Omental fat pad (tissue), 3 donors: ENCODE measurements at regions not wholly inside any gene's neighbourhood (a gene's known extent, or its start where the extent isn't known, plus 50 kb on each side); places are given as distances from the start of the nearest gene placed in this dataset.

ENCODE experiments used
- ATAC-seq: fragments of 150-250 bp; one replicate; pipeline ENCODE4 v1.9.1; 2016; ENCODE audit warnings: mild to moderate bottlenecking, moderate library complexity; ENCODE audit not compliant: low FRiP score
- DNase-seq: peaks from one replicate; pipeline ENCODE4 v3.0.0-alpha.2; 2019; ENCODE audit warnings: low spot score
- TF ChIP-seq, protein P1 (sequence below), 3 donors: fragments of 450-650 bp; IDR thresholded peaks; one replicate each; pipeline ENCODE4 v1.5.1; 2016 to 2017; ENCODE audit warnings: antibody characterized with exemption in 3 of 3, mild to moderate bottlenecking in 3 of 3, moderate library complexity in 2 of 3

DNA sequence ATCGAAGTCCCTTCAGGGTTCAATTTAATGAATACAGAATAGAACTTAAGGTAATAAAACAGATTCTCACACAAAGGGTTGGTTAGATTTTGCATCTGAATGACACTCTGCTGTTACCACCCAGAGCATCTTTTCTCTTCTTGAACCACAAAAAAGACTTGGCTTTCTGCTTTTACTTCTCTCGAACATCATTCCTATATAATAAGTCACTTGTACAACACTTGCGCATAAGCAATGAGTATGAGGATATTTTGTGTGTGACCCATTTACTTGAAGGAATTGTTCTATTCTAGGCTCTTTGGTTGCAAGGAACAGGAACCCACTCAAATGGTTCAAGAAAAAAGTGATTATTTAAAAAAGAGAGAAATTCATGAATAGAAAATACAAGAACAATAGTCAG is 126.2 kb downstream of the NUP35 start:
- TF ChIP-seq, protein P1, sequence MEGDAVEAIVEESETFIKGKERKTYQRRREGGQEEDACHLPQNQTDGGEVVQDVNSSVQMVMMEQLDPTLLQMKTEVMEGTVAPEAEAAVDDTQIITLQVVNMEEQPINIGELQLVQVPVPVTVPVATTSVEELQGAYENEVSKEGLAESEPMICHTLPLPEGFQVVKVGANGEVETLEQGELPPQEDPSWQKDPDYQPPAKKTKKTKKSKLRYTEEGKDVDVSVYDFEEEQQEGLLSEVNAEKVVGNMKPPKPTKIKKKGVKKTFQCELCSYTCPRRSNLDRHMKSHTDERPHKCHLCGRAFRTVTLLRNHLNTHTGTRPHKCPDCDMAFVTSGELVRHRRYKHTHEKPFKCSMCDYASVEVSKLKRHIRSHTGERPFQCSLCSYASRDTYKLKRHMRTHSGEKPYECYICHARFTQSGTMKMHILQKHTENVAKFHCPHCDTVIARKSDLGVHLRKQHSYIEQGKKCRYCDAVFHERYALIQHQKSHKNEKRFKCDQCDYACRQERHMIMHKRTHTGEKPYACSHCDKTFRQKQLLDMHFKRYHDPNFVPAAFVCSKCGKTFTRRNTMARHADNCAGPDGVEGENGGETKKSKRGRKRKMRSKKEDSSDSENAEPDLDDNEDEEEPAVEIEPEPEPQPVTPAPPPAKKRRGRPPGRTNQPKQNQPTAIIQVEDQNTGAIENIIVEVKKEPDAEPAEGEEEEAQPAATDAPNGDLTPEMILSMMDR (IDR thresholded peaks at IDR 0.05), result no peak
- ATAC-seq, result no peak
- no peak for DNase-seq

DNA sequence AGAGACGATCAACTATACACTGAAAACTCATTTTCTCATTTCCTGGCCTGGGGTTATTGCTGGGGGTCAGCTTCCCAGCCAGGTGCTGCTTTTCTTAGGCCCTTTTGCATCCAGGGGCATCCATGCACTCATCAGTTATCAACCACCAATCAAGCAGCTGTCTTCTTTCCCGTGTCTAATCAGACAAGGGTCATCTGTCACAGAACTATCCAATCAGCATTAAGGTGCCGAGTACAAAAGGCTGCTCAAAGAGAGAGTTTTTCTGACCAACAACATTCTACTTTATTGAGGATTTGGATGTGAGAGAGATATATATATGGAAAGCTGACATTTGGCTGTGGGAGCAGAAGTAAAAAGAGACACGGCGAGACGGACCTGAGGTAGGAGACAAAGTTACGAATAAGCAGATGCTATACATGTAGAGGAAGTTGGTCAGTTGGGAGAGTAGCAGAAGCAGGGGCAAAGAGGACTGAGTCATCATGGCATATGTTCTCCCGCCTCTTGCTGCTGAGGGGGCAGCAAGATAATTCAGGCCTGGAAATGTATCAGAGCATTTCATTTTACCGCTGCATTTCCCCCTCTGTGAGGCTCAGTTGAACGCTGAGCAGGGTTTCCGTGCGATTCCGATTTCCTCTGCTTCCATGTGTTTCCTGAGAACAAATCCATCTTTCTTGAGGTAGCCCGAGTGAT is 129.3 kb downstream of the NUP35 start:
- TF ChIP-seq, protein P1 (IDR thresholded peaks at IDR 0.05), result no peak
- ATAC-seq (no peak), DNase-seq (no peak)

DNA sequence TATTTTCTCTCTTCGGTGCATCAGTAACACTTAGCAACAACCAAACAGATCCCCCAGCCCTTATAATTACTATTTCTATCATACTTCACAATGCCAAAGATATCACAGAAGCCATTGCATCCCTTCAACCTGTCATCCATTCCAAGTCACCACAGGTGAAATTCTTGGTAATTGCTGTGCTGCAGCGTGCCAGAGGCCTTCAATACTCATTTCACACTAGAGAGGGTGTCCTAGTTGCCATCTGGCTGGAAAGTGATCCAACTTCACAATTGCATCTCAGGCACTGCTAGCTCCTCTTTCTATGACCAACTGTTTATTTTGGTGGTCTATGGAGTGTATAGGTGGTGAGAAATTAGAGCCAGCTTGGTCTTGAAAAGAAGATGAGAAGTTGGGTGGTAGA is 131.2 kb downstream of the NUP35 start:
- DNase-seq (no peak), ATAC-seq (no peak)
- TF ChIP-seq, protein P1 (IDR thresholded peaks at IDR 0.05), result no peak

DNA sequence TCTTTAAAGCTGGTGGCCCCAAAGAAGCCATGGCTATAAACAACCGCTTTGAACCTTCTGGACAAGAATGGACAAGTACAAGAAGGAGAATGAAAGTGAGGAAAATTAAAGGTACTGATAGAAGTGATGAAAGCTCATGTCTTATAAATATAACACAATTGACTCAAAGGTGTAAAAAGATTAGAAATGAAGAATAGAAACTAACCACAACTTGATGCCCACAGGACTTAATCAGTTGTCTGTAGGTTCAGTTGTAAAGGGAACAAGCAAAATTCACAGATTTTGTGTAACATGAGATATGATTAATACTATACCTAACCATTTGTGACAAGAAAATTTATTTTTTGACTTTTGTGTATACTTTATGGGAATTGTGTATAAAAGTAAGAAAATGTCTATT is 135.7 kb downstream of the NUP35 start:
- TF ChIP-seq, protein P1 (IDR thresholded peaks at IDR 0.05), result no peak
- ATAC-seq, result no peak
- DNase-seq, result no peak

DNA sequence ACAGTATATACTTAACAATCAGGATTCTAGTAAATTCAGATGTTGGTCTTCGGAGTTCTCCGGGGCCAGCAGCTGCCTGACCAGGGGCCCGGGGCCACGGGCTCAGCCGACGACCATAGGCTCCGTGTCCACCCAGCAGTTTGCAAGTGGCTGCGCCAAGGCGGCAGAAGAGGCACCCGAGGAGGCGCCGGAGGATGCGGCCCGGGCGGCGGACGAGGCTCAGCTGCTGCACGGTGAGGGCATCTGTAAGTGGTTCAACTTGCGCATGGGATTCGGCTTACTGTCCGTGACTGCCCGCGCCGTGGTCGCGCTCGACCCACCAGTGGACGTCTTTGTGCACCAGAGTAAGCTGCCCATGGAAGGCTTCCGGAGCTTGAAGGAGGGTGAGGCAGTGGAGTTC is 136.3 kb downstream of the NUP35 start:
- no peak for DNase-seq
- TF ChIP-seq, protein P1 (IDR thresholded peaks at IDR 0.05), result no peak
- no peak for ATAC-seq

DNA sequence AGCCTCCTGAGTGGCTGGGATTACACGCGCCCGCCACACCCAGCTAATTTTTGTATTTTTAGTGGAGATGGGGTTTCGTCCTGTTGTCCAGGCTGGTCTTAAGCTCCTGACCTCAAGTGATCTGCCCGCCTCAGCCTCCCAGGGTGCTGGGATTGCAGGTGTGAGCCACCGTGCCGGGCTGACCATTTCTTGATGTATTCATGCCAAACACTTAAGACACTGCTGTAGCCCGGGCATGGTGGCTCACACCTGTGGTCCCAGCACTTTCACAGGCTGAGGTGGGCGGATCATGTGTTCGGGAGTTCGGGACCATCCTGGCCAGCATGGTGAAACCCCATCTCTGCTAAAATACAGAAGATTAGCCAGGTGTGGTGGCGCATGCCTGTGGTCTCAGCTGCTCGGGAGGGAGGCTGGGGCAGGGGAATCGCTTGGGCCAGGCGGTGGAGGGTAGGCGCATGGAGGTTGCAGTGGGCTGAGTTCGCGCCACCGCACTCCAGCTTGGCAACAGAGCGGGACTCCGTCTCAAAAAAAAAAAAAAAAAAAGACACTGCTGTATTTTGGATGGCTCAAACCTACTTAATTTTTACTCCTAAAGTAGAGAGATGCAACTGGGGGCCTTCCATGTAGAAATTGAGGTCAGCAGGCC is 140.8 kb downstream of the NUP35 start:
- TF ChIP-seq, protein P1 (IDR thresholded peaks at IDR 0.05), result no peak
- DNase-seq (no peak), ATAC-seq (no peak)
